ENCODE measurements at regions not wholly inside any gene's neighbourhood (a gene's known extent, or its start where the extent isn't known, plus 50 kb on each side); places are given as distances from the start of the nearest gene placed in this dataset.

DNA sequence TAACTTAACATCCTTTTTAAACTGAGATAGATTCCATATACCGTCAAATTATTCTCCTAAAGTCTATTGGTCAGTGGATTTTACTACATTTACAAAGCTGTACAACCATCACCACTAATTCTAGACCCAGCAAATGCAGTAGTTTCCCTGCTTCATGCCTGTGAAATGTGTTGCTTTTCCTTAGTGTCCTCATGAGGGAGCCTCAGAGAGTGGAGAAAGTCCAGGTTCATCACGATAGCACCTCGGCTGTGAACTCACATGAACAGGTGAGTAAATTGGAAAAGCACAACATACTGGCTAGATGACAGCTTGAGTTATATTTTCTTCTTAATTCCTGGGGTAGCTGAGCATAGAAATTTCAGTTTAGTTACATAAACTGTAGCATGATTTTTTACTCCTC, 653.7 kb downstream of the MTRR start:
- Histone ChIP-seq H3K4me2 (ENCODE audit: low read depth, low read length) (no peak overlapping the region), H3K79me2 (ENCODE audit: insufficient read depth, low read length) (no peaks in the 10 kb centered on the region), H3K36me3 (replicated peaks in 1 of 2; ENCODE audit: control insufficient read depth in 1 of 2, insufficient read depth in 2 of 2, low read length in 2 of 2) (no peaks in the 10 kb centered on the region), H2AFZ (ENCODE audit: low read length) (no peak overlapping the region), H3K9me3 (ENCODE audit: low read length) (peaks cover 5% of the 10 kb centered on the region), H3K27ac (ENCODE audit: extremely low read length, insufficient read depth, low read length) (no peak overlapping the region), H3K4me3 (replicated peaks in 1 of 3; ENCODE audit: insufficient read depth in 1 of 3, low read depth in 2 of 3, low read length in 3 of 3) (no peak overlapping the region), H3K4me1 (ENCODE audit: insufficient read depth, low read length) (no peaks in the 10 kb centered on the region), H3K27me3 (ENCODE audit: control insufficient read depth in 1 of 2, insufficient read depth in 2 of 2, low read length in 2 of 2) (no peaks in the 10 kb centered on the region), H3K9ac (ENCODE audit: insufficient read depth, low read depth, low read length) (no peak overlapping the region), H4K20me1 (ENCODE audit: insufficient read depth, low read length) (no peaks in the 10 kb centered on the region)
- ChIA-PET CTCF (ENCODE audit: low intra/inter-chr PET ratio, low total read pairs) (no interaction called here), POLR2A (no interaction called here)
- in situ Hi-C loops (cut with HindIII; ENCODE audit: extremely low pct_ligation_motif_present, low pct_unique_long_range_greater_than_20kb) (no loop called here), intact Hi-C loops (cut with micrococcal nuclease; ENCODE audit: unreplicated experiment) (no loop called here)
- WGBS (ENCODE audit: low lambda C conversion rate), result 1% methylated on average over 3 of the region's 3 CpGs
- FAIRE-seq (no peak), DNase-seq (ENCODE audit: low spot score) (no peak), ATAC-seq (no peak)
- BruUV-seq (replicated peaks), result no TSS peak
- TF ChIP-seq ELF4 (CRISPR knock-in tag; IDR thresholded peaks at IDR 0.05; ENCODE audit: borderline replicate concordance), result no peak
- no peak for TF ChIP-seq ATF7-NPFF (CRISPR knock-in tag; IDR thresholded peaks at IDR 0.05; ENCODE audit: low read depth)
- TF ChIP-seq ZNF138 (CRISPR knock-in tag; IDR thresholded peaks at IDR 0.05; ENCODE audit: low read depth), result no peak

GRCh38 chr5:8523501-8523900, 654.6 kb downstream of the MTRR start:
- Histone ChIP-seq H4K20me1 (ENCODE audit: insufficient read depth, low read length) (no peaks in the 10 kb centered on the region), H3K4me3 (replicated peaks in 1 of 3; ENCODE audit: insufficient read depth in 1 of 3, low read depth in 2 of 3, low read length in 3 of 3) (no peak overlapping the region), H3K4me2 (ENCODE audit: low read depth, low read length) (no peak overlapping the region), H3K27me3 (ENCODE audit: control insufficient read depth in 1 of 2, insufficient read depth in 2 of 2, low read length in 2 of 2) (no peaks in the 10 kb centered on the region), H3K79me2 (ENCODE audit: insufficient read depth, low read length) (no peaks in the 10 kb centered on the region), H2AFZ (ENCODE audit: low read length) (no peak overlapping the region), H3K36me3 (replicated peaks in 1 of 2; ENCODE audit: control insufficient read depth in 1 of 2, insufficient read depth in 2 of 2, low read length in 2 of 2) (no peaks in the 10 kb centered on the region), H3K27ac (ENCODE audit: extremely low read length, insufficient read depth, low read length) (no peak overlapping the region), H3K4me1 (ENCODE audit: insufficient read depth, low read length) (no peaks in the 10 kb centered on the region), H3K9me3 (ENCODE audit: low read length) (peaks cover 5% of the 10 kb centered on the region; the same call in 1 of the 2 replicates), H3K9ac (ENCODE audit: insufficient read depth, low read depth, low read length) (no peak overlapping the region)
- DNase-seq (ENCODE audit: low spot score) (no peak), ATAC-seq (no peak), FAIRE-seq (no peak)
- CTCF ChIA-PET (ENCODE audit: low intra/inter-chr PET ratio, low total read pairs), result no interaction called here
- POLR2A ChIA-PET, result no interaction called here
- intact Hi-C loops (cut with micrococcal nuclease; ENCODE audit: unreplicated experiment), result no loop called here
- in situ Hi-C loops (cut with HindIII; ENCODE audit: extremely low pct_ligation_motif_present, low pct_unique_long_range_greater_than_20kb), result no loop called here
- 5% methylated on average over 3 of the region's 3 CpGs for WGBS (ENCODE audit: low lambda C conversion rate)
- BruUV-seq (replicated peaks), result no TSS peak
- TF ChIP-seq EP300 (IDR thresholded peaks at IDR 0.05; ENCODE audit: low read depth in 2 of 2, low read length in 2 of 2) (no peak), EP300 (CRISPR knock-in tag; IDR thresholded peaks at IDR 0.05; ENCODE audit: borderline replicate concordance) (no peak), GFI1 (CRISPR knock-in tag; IDR thresholded peaks at IDR 0.05; ENCODE audit: borderline replicate concordance) (no peak), EZH2 (conservative IDR thresholded peaks at IDR 0.05; ENCODE audit: low read depth, low read length) (no peak), RFXANK (CRISPR knock-in tag; IDR thresholded peaks at IDR 0.05) (no peak), ZNF124 (CRISPR knock-in tag; IDR thresholded peaks at IDR 0.05) (no peak), PITX1 (CRISPR knock-in tag; IDR thresholded peaks at IDR 0.05) (no peak)
- TF ChIP-seq, protein P1, sequence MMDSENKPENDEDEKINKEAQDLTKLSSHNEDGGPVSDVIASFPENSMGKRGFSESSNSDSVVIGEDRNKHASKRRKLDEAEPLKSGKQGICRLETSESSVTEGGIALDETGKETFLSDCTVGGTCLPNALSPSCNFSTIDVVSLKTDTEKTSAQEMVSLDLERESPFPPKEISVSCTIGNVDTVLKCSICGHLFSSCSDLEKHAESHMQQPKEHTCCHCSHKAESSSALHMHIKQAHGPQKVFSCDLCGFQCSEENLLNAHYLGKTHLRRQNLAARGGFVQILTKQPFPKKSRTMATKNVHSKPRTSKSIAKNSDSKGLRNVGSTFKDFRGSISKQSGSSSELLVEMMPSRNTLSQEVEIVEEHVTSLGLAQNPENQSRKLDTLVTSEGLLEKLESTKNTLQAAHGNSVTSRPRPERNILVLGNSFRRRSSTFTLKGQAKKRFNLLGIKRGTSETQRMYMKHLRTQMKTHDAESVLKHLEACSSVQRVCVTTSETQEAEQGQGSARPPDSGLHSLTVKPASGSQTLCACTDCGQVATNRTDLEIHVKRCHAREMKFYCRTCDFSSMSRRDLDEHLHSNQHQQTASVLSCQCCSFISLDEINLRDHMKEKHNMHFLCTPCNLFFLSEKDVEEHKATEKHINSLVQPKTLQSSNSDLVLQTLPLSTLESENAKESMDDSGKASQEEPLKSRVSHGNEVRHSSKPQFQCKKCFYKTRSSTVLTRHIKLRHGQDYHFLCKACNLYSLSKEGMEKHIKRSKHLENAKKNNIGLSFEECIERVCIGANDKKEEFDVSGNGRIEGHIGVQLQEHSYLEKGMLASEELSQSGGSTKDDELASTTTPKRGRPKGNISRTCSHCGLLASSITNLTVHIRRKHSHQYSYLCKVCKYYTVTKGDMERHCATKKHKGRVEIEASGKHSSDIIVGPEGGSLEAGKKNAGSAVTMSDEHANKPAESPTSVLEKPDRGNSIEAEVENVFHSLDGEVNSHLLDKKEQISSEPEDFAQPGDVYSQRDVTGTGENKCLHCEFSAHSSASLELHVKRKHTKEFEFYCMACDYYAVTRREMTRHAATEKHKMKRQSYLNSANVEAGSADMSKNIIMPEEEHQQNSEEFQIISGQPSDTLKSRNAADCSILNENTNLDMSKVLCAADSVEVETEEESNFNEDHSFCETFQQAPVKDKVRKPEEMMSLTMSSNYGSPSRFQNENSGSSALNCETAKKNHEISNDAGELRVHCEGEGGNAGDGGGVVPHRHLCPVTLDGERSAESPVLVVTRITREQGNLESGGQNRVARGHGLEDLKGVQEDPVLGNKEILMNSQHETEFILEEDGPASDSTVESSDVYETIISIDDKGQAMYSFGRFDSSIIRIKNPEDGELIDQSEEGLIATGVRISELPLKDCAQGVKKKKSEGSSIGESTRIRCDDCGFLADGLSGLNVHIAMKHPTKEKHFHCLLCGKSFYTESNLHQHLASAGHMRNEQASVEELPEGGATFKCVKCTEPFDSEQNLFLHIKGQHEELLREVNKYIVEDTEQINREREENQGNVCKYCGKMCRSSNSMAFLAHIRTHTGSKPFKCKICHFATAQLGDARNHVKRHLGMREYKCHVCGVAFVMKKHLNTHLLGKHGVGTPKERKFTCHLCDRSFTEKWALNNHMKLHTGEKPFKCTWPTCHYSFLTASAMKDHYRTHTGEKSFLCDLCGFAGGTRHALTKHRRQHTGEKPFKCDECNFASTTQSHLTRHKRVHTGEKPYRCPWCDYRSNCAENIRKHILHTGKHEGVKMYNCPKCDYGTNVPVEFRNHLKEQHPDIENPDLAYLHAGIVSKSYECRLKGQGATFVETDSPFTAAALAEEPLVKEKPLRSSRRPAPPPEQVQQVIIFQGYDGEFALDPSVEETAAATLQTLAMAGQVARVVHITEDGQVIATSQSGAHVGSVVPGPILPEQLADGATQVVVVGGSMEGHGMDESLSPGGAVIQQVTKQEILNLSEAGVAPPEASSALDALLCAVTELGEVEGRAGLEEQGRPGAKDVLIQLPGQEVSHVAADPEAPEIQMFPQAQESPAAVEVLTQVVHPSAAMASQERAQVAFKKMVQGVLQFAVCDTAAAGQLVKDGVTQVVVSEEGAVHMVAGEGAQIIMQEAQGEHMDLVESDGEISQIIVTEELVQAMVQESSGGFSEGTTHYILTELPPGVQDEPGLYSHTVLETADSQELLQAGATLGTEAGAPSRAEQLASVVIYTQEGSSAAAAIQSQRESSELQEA (CRISPR knock-in tag; IDR thresholded peaks at IDR 0.05; ENCODE audit: not compliant biosample characterization), result no peak
